SK-N-SH (cell line): ENCODE measurements at regions not wholly inside any gene's neighbourhood (a gene's known extent, or its start where the extent isn't known, plus 50 kb on each side); places are given as distances from the start of the nearest gene placed in this dataset.

Experiments used
- CHD2 ChIP-seq: fragments of 150-350 bp; IDR thresholded peaks from 2 replicates; pipeline ENCODE4 v1.6.1; 2018; ENCODE audit warnings: low read length; ENCODE audit not compliant: partially characterized antibody
- CTCF ChIP-seq: fragments of 200-600 bp; sonication (generic); IDR thresholded peaks from 2 replicates; pipeline ENCODE4 v1.6.1; 2017; ENCODE audit warnings: antibody characterized with exemption, mild to moderate bottlenecking, moderate library complexity
- EP300 ChIP-seq, 2 experiments: IDR thresholded peaks; 2 replicates each; pipeline versions ENCODE4 v1.4.0 to v1.6.1; 2012; ENCODE audit warnings: borderline replicate concordance in 1 of 2, low read depth in 1 of 2, low read length in 1 of 2
- PBX3 ChIP-seq: IDR thresholded peaks from 2 replicates; pipeline ENCODE4; 2012
- POLR2AphosphoS5 ChIP-seq: IDR thresholded peaks from 2 replicates; pipeline ENCODE4 v1.6.1; 2012; ENCODE audit warnings: low read depth, low read length
- RAD21 ChIP-seq: IDR thresholded peaks from 2 replicates; pipeline ENCODE4 v1.6.1; 2012; ENCODE audit warnings: mild to moderate bottlenecking, low read length
- USF1 ChIP-seq: IDR thresholded peaks from 2 replicates; pipeline ENCODE4 v1.4.0; 2012; ENCODE audit warnings: low read depth, borderline replicate concordance
- USF2 ChIP-seq: fragments of 150-350 bp; IDR thresholded peaks from 2 replicates; pipeline ENCODE4 v1.6.1; 2017; ENCODE audit warnings: antibody characterized with exemption, low read length, low read depth, borderline replicate concordance

- TF ChIP-seq CTCF = no peak
- TF ChIP-seq EP300 (IDR thresholded peaks at IDR 0.05; ENCODE audit: borderline replicate concordance in 1 of 2, low read depth in 1 of 2, low read length in 1 of 2) = no peak
- TF ChIP-seq PBX3 = no peak
- no peak for TF ChIP-seq USF2
- TF ChIP-seq CHD2 = no peak
- no peak for TF ChIP-seq RAD21
- TF ChIP-seq USF1 = no peak
- TF ChIP-seq POLR2AphosphoS5 = no peak
These were observed 268.6 kb upstream of the PTGER4 start for GRCh38 chr5:40410964-40411635.
